Colon (tissue), 2 donors: ENCODE measurements at regions not wholly inside any gene's neighbourhood (a gene's known extent, or its start where the extent isn't known, plus 50 kb on each side); places are given as distances from the start of the nearest gene placed in this dataset.

Experiments used
- FAIRE-seq: peaks from 2 replicates; lab custom pipeline; 2012; peaks lifted over from hg19 to GRCh38; lab: Jason Lieb, UNC
- donor health status: control.
- donor health status: control.

- no peak for FAIRE-seq
Measured at GRCh38 chr21:38956856-38957571, 151.3 kb downstream of the ETS2 start.

GRCh38 chr21:38956521-38956855 is 150.8 kb downstream of the ETS2 start:
- no peak for FAIRE-seq

- FAIRE-seq = no peak
Measured at GRCh38 chr21:38956007-38956406, 150.3 kb downstream of the ETS2 start.

GRCh38 chr21:38955495-38955894 is 149.8 kb downstream of the ETS2 start:
- FAIRE-seq = no peak

GRCh38 chr21:38954588-38955004 is 148.9 kb downstream of the ETS2 start:
- FAIRE-seq = no peak

- FAIRE-seq = no peak
Measured at GRCh38 chr21:38953516-38953915, 147.8 kb downstream of the ETS2 start.

GRCh38 chr21:38952890-38953289 is 147.2 kb downstream of the ETS2 start:
- FAIRE-seq = no peak

GRCh38 chr21:38951095-38951730 is 145.5 kb downstream of the ETS2 start:
- FAIRE-seq = no peak

- peak; percentile 82 for FAIRE-seq
Measured at GRCh38 chr21:38950435-38951094, 144.8 kb downstream of the ETS2 start.

- FAIRE-seq = no peak
Measured at GRCh38 chr21:38949070-38949380, 143.3 kb downstream of the ETS2 start.

GRCh38 chr21:38948377-38949069 is 142.8 kb downstream of the ETS2 start:
- no peak for FAIRE-seq

- no peak for FAIRE-seq
Measured at GRCh38 chr21:38945545-38946245, 140.0 kb downstream of the ETS2 start.

- FAIRE-seq = no peak
Measured at GRCh38 chr21:38944903-38945302, 139.2 kb downstream of the ETS2 start.

GRCh38 chr21:38944402-38944801 is 138.7 kb downstream of the ETS2 start:
- FAIRE-seq = no peak

- no peak for FAIRE-seq
Measured at GRCh38 chr21:38942748-38943211, 137.1 kb downstream of the ETS2 start.

GRCh38 chr21:38938769-38939168 is 133.0 kb downstream of the ETS2 start:
- no peak for FAIRE-seq

- no peak for FAIRE-seq
Measured at GRCh38 chr21:38938343-38938742, 132.6 kb downstream of the ETS2 start.

- FAIRE-seq = no peak
Measured at GRCh38 chr21:38937844-38938243, 132.1 kb downstream of the ETS2 start.

- FAIRE-seq = no peak
Measured at GRCh38 chr21:38937286-38937790, 131.6 kb downstream of the ETS2 start.

- FAIRE-seq = no peak
Measured at GRCh38 chr21:38936240-38936639, 130.5 kb downstream of the ETS2 start.

GRCh38 chr21:38933731-38934130 is 128.0 kb downstream of the ETS2 start:
- no peak for FAIRE-seq

GRCh38 chr21:38931291-38931690 is 125.6 kb downstream of the ETS2 start:
- FAIRE-seq = no peak
